Nephron progenitor cell (in vitro differentiated cells): ENCODE measurements at regions not wholly inside any gene's neighbourhood (a gene's known extent, or its start where the extent isn't known, plus 50 kb on each side); places are given as distances from the start of the nearest gene placed in this dataset.

Experiments
- DNase-seq: peaks from one replicate; pipeline ENCODE4 v3.0.0; 2021
- H3K27ac Mint-ChIP-seq: 2 replicates; pipeline ENCODE4 v1.8.0; 2021; ENCODE audit warnings: mild to moderate bottlenecking, moderate library complexity, mixed read lengths
- H3K27me3 Mint-ChIP-seq: 2 replicates; pipeline ENCODE4 v1.8.0; 2021; ENCODE audit warnings: mild to moderate bottlenecking, low read depth, mixed read lengths; ENCODE audit not compliant: poor library complexity
- H3K36me3 Mint-ChIP-seq: 2 replicates; pipeline ENCODE4 v1.8.0; 2021; ENCODE audit warnings: low read depth, mixed read lengths
- H3K4me1 Mint-ChIP-seq: 2 replicates; pipeline ENCODE4 v1.8.0; 2021; ENCODE audit warnings: mixed read lengths
- H3K4me3 Mint-ChIP-seq: 2 replicates; pipeline ENCODE4 v1.8.0; 2021; ENCODE audit warnings: mild to moderate bottlenecking, moderate library complexity, mixed read lengths
- H3K9me3 Mint-ChIP-seq: 2 replicates; pipeline ENCODE4 v1.8.0; 2021; ENCODE audit warnings: mild to moderate bottlenecking, moderate library complexity, mixed read lengths
- CTCF ChIP-seq: fragments of 200-600 bp; sonication (generic); IDR thresholded peaks from 2 replicates; pipeline ENCODE4 v1.5.0; 2021; ENCODE audit warnings: antibody characterized with exemption

GRCh38 chr10:78763651-78764395 is 304.9 kb upstream of the ZMIZ1 start:
- no peaks in the 10 kb centered on the region for H3K9me3 Mint-ChIP-seq
- H3K27ac Mint-ChIP-seq, result no peak overlapping the region
- peaks cover 16% of the 10 kb centered on the region for H3K27me3 Mint-ChIP-seq
- TF ChIP-seq CTCF, result no peak
- no peak for DNase-seq
- peaks cover 70% of the 10 kb centered on the region for H3K4me1 Mint-ChIP-seq
- no peak overlapping the region for H3K4me3 Mint-ChIP-seq
- no peaks in the 10 kb centered on the region for H3K36me3 Mint-ChIP-seq

DNA sequence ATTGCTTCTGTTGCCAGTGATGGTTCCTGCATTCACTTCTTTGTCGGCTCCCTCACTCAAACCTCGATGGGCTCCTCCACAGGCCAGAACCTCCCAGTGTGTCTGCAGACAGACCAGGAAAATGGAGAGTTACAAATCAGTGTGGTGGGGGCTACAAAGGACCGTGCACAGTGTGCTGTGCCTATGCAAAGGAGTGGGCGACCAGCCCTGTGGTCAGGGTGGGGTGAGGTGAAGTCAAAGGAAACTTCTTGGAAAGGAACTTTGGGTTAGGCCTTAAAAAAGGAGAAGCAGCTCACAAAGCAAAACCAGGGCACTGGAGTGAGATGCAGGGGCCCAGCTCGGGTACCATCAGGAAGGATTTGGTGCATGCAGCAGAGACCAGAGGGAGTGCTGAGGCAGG is 304.3 kb upstream of the ZMIZ1 start:
- Mint-ChIP-seq H3K9me3 (no peaks in the 10 kb centered on the region), H3K27me3 (peaks cover 17% of the 10 kb centered on the region), H3K4me3 (no peak overlapping the region), H3K36me3 (no peaks in the 10 kb centered on the region), H3K27ac (no peak overlapping the region), H3K4me1 (peaks cover 75% of the 10 kb centered on the region)
- DNase-seq, result no peak
- TF ChIP-seq CTCF, result no peak

DNA sequence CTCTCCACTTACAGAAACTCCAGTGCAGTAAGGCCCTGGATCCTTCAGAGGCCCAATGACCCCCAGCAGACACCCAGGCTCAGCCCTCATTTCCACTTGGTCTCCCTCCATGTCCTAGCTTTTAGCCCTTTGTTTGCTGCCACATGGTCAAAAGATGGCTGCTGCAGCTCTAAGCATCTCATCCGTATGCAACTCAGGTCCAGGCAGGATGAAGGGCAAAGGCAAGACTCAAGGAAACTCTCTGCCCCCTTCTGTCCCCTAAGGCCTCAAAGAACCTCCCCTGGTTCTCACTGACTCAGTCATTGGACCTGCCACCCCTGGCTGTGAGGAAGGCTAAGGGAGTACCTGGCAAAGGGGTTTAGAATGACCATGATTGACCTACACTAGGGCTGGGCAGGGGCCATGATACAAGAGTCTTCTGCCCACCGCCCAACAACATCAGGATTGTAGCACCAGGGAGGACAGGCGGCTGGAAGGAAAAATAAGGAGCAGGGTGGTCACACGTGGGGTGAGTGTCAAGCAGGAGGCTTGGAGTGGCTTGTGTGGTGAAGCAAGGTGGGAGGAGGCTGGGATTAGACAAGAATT is 303.8 kb upstream of the ZMIZ1 start:
- Mint-ChIP-seq H3K9me3 (no peaks in the 10 kb centered on the region), H3K36me3 (no peaks in the 10 kb centered on the region), H3K27ac (no peak overlapping the region), H3K4me3 (no peak overlapping the region), H3K27me3 (peaks cover 21% of the 10 kb centered on the region), H3K4me1 (peaks cover 73% of the 10 kb centered on the region)
- DNase-seq, result no peak
- TF ChIP-seq CTCF, result no peak

GRCh38 chr10:78765726-78766335 is 302.9 kb upstream of the ZMIZ1 start:
- H3K4me1 Mint-ChIP-seq, result peaks cover 72% of the 10 kb centered on the region
- no peak overlapping the region for H3K4me3 Mint-ChIP-seq
- H3K36me3 Mint-ChIP-seq, result no peaks in the 10 kb centered on the region

DNA sequence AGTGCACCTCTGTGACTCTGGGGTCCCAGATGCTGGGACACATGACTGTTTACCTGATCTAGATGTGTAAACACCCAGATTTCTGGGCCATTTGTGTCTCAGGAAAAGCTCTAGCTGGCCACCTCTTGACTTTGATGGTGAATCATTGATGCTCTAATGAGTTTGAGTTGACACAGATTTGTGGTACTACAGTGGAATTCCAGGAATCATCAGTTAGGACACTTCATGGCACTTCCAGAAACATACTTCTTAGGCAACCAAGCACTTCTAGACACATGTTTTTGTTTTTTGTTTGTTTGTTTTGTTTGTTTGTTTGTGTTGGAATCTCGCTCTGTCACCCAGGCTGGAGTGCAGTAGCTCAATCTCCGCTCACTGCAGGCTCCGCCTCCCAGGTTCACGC is 302.2 kb upstream of the ZMIZ1 start:
- DNase-seq, result no peak
- Mint-ChIP-seq H3K27ac (no peak overlapping the region), H3K36me3 (no peaks in the 10 kb centered on the region), H3K4me1 (peaks cover 67% of the 10 kb centered on the region), H3K9me3 (no peaks in the 10 kb centered on the region), H3K4me3 (no peak overlapping the region), H3K27me3 (peaks cover 23% of the 10 kb centered on the region)
- TF ChIP-seq CTCF, result no peak

More at GRCh38 chr10:78765726-78766335, 302.9 kb upstream of the ZMIZ1 start:
- peaks cover 23% of the 10 kb centered on the region for H3K27me3 Mint-ChIP-seq
- no peaks in the 10 kb centered on the region for H3K9me3 Mint-ChIP-seq
- DNase-seq, result no peak
- no peak overlapping the region for H3K27ac Mint-ChIP-seq
- TF ChIP-seq CTCF, result no peak
